ENCODE measurements at regions not wholly inside any gene's neighbourhood (a gene's known extent, or its start where the extent isn't known, plus 50 kb on each side); places are given as distances from the start of the nearest gene placed in this dataset.

GRCh38 chr11:18844753-18845367, 53.3 kb upstream of the PTPN5 start:
- no peaks in the 10 kb centered on the region for H3K36me3 ChIP-seq (ENCODE audit: control insufficient read depth, insufficient read depth, low read length)
- peak; percentile 68 for TF ChIP-seq CTCF (IDR thresholded peaks at IDR 0.05; ENCODE audit: insufficient read depth, low read length, severe bottlenecking)
- peak; percentile 58 for DNase-seq (ENCODE audit: low read depth)
- H3K27me3 ChIP-seq (ENCODE audit: control insufficient read depth, insufficient read depth, low read length), result peaks cover 2% of the 10 kb centered on the region
- no peak overlapping the region for H3K4me3 ChIP-seq (ENCODE audit: low read depth, low read length)
- FAIRE-seq, result no peak
